CD14-positive monocyte (primary cell): ENCODE measurements at regions not wholly inside any gene's neighbourhood (a gene's known extent, or its start where the extent isn't known, plus 50 kb on each side); places are given as distances from the start of the nearest gene placed in this dataset.

Experiments used
- DNase-seq, 3 donors: peaks; one replicate each; pipeline ENCODE4 v3.0.0-alpha.2; 2011 to 2022
- H2AFZ ChIP-seq: 2 replicates; pipeline ENCODE4 v1.6.0; 2012; ENCODE audit warnings: mild to moderate bottlenecking, low read depth, low read length, inconsistent platforms; ENCODE audit not compliant: insufficient read depth, poor library complexity, severe bottlenecking
- H3K27ac ChIP-seq, 2 donors: 1 replicate in 1 of 2; 2 replicates in 1 of 2; pipeline ENCODE4 v1.5.1; 2012 to 2013; ENCODE audit warnings: low read length in 2 of 2, control low read depth in 1 of 2, inconsistent platforms in 1 of 2, low read depth in 1 of 2, mild to moderate bottlenecking in 1 of 2
- H3K27me3 ChIP-seq, 2 donors: one replicate each; pipeline versions ENCODE4 v1.6.0 to v1.6.1; 2011 to 2013; ENCODE audit warnings: low read length in 2 of 2; ENCODE audit not compliant: control insufficient read depth in 2 of 2, insufficient read depth in 2 of 2
- H3K36me3 ChIP-seq, 2 donors: replicated peaks in 1 of 2; 1 replicate in 1 of 2; 2 replicates in 1 of 2; pipeline versions ENCODE4 v1.5.1 to v1.6.1; 2012 to 2013; ENCODE audit warnings: low read length in 2 of 2, control low read depth in 1 of 2, inconsistent platforms in 1 of 2, mild to moderate bottlenecking in 1 of 2; ENCODE audit not compliant: insufficient read depth in 2 of 2, control insufficient read depth in 1 of 2
- H3K4me1 ChIP-seq, 2 donors: 1 replicate in 1 of 2; 2 replicates in 1 of 2; pipeline versions ENCODE4 v1.5.1 to v1.6.1; 2012 to 2013; ENCODE audit warnings: low read length in 2 of 2, control low read depth in 1 of 2, inconsistent platforms in 1 of 2, mild to moderate bottlenecking in 1 of 2, moderate library complexity in 1 of 2; ENCODE audit not compliant: insufficient read depth in 2 of 2, control insufficient read depth in 1 of 2
- H3K4me2 ChIP-seq: replicated peaks from 2 replicates; pipeline ENCODE3; 2012; ENCODE audit warnings: low read length, moderate library complexity, mild to moderate bottlenecking; ENCODE audit not compliant: poor library complexity, severe bottlenecking; ENCODE audit errors: extremely low read depth
- H3K4me3 ChIP-seq, 3 experiments: fragments of 200-600 bp in 1 of 3; sonication (generic) in 1 of 3; replicated peaks in 1 of 3; 1 replicate in 2 of 3; 2 replicates in 1 of 3; pipeline ENCODE4 v1.5.1; 2011 to 2013; ENCODE audit warnings: low read length in 3 of 3, mild to moderate bottlenecking in 3 of 3, control low read depth in 2 of 3, low read depth in 2 of 3, inconsistent platforms in 1 of 3, moderate library complexity in 1 of 3
- H3K79me2 ChIP-seq: 2 replicates; pipeline ENCODE4 v1.6.0; 2012; ENCODE audit warnings: mild to moderate bottlenecking, control low read depth, inconsistent platforms, low read length, moderate library complexity; ENCODE audit not compliant: insufficient read depth
- H3K9ac ChIP-seq: 2 replicates; pipeline ENCODE4 v1.6.0; 2017; ENCODE audit warnings: low read length, mild to moderate bottlenecking; ENCODE audit not compliant: insufficient read depth, poor library complexity, severe bottlenecking
- H3K9me3 ChIP-seq, 2 donors: replicated peaks in 1 of 2; 1 replicate in 1 of 2; 2 replicates in 1 of 2; pipeline versions ENCODE4 v1.5.1 to v1.6.1; 2012 to 2013; ENCODE audit warnings: low read length in 2 of 2, control low read depth in 1 of 2; ENCODE audit not compliant: control insufficient read depth in 1 of 2, insufficient read depth in 1 of 2
- H4K20me1 ChIP-seq: 2 replicates; pipeline ENCODE4 v1.6.0; 2012; ENCODE audit warnings: mild to moderate bottlenecking, low read length, control low read depth, moderate library complexity; ENCODE audit not compliant: insufficient read depth
- H3K27ac Mint-ChIP-seq, 7 donors: one replicate each; pipeline ENCODE4 v1.8.0; 2020; ENCODE audit warnings: mild to moderate bottlenecking in 7 of 7, mixed read lengths in 7 of 7, moderate library complexity in 6 of 7, inconsistent platforms in 2 of 7
- H3K27me3 Mint-ChIP-seq, 3 donors: one replicate each; pipeline ENCODE4 v1.8.0; 2021 to 2022; ENCODE audit warnings: low read depth in 3 of 3, mild to moderate bottlenecking in 3 of 3, mixed read lengths in 3 of 3, moderate library complexity in 3 of 3, inconsistent platforms in 1 of 3
- H3K36me3 Mint-ChIP-seq, 2 donors: one replicate each; pipeline ENCODE4 v1.8.0; 2020; ENCODE audit warnings: mixed read lengths in 2 of 2, inconsistent platforms in 1 of 2, mild to moderate bottlenecking in 1 of 2
- H3K4me1 Mint-ChIP-seq: one replicate; pipeline ENCODE4 v1.8.0; 2020; ENCODE audit warnings: mild to moderate bottlenecking, mixed read lengths
- H3K4me3 Mint-ChIP-seq, 2 donors: one replicate each; pipeline ENCODE4 v1.8.0; 2020; ENCODE audit warnings: mild to moderate bottlenecking in 2 of 2, mixed read lengths in 2 of 2, moderate library complexity in 1 of 2
- H3K9me3 Mint-ChIP-seq, 7 donors: one replicate each; pipeline ENCODE4 v1.8.0; 2020 to 2022; ENCODE audit warnings: mixed read lengths in 7 of 7, mild to moderate bottlenecking in 6 of 7, moderate library complexity in 6 of 7, inconsistent platforms in 2 of 7
- CTCF ChIP-seq: fragments of 200-600 bp; IDR thresholded peaks from one replicate; pipeline ENCODE4 v1.8.0; 2022; ENCODE audit warnings: antibody characterized with exemption, mild to moderate bottlenecking
- WGBS: methylation state at CpG from one replicate; pipeline ENCODE4 v1.1.5; 2013; ENCODE audit warnings: missing lambda C conversion rate; ENCODE audit not compliant: insufficient coverage; 5-methylcytosine and 5-hydroxymethylcytosine counted together
- intact Hi-C, 2 donors: fragments of 100-400 bp; cut with micrococcal nuclease; formaldehyde crosslinking; loops; one replicate each; pipeline versions ENCODE4 v1.15.0 to v1.15.1; 2023

- H3K36me3 Mint-ChIP-seq: no peaks in the 10 kb centered on the region
- H3K27ac Mint-ChIP-seq: no peak overlapping the region
- 69% methylated on average over 3 of the region's 3 CpGs for WGBS
- H3K9me3 Mint-ChIP-seq: peaks cover 3 to 22% (median 7%) of the 10 kb centered on the region in 7 donors
- no peak overlapping the region for H3K27ac ChIP-seq
- H3K4me3 Mint-ChIP-seq: no peak overlapping the region
- H3K9me3 ChIP-seq: peaks cover 20 to 33% of the 10 kb centered on the region in 2 donors
- H3K4me2 ChIP-seq: no peak overlapping the region
- H3K79me2 ChIP-seq: no peaks in the 10 kb centered on the region
- no peaks in the 10 kb centered on the region for H3K27me3 ChIP-seq
- peaks cover 0 to 2% (median 2%) of the 10 kb centered on the region in 3 donors for H3K27me3 Mint-ChIP-seq
- DNase-seq: no peak
- no peaks in the 10 kb centered on the region for H3K4me1 ChIP-seq
- intact Hi-C loops: no loop called here
- H3K4me1 Mint-ChIP-seq: no peaks in the 10 kb centered on the region
- H3K9ac ChIP-seq: no peak overlapping the region
- TF ChIP-seq CTCF: no peak
- no peaks in the 10 kb centered on the region for H4K20me1 ChIP-seq
- no peak overlapping the region for H2AFZ ChIP-seq
- no peaks in the 10 kb centered on the region for H3K36me3 ChIP-seq
- H3K4me3 ChIP-seq: no peak overlapping the region
These were observed 592.4 kb upstream of the IGFBP3 start for GRCh38 chr7:46513447-46513848.

DNA sequence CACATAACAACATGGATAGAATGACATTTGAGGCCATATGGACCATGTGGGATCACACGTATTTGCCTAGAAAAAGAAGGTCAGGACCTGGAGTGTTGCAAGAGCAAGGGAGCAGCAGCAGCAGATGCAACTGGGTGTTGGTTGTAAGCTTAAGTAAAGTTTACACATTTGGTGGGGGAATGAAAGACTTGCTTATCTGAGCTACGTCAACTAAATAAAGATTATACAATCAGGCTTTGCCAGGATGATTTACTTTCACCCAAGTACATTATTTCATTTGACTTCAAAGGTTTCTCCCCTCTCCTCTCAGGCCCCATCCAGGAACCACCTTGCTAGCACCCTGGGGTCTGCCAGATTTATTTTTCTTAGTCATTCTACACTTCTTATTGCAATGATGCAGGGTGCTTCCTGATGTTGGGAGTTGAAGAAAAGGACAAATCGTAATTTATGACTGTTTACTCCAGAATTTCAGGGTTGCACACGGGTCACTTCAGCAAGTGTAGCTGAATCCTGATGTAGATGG is 591.9 kb upstream of the IGFBP3 start:
- Histone ChIP-seq H3K27ac (no peak overlapping the region), H3K9me3 (peaks cover 20 to 33% of the 10 kb centered on the region in 2 donors), H3K79me2 (no peaks in the 10 kb centered on the region), H3K4me2 (no peak overlapping the region), H3K4me3 (no peak overlapping the region), H3K36me3 (no peaks in the 10 kb centered on the region), H2AFZ (no peak overlapping the region), H3K27me3 (no peaks in the 10 kb centered on the region), H4K20me1 (no peaks in the 10 kb centered on the region), H3K4me1 (no peaks in the 10 kb centered on the region), H3K9ac (no peak overlapping the region)
- no peak overlapping the region for H3K27ac Mint-ChIP-seq
- DNase-seq: no peak
- no peaks in the 10 kb centered on the region for H3K36me3 Mint-ChIP-seq
- no CpG with 5 or more reads among the region's 4 CpGs for WGBS
- H3K9me3 Mint-ChIP-seq: peaks cover 2 to 21% (median 7%) of the 10 kb centered on the region in 7 donors
- peaks cover 0 to 2% (median under 1%) of the 10 kb centered on the region in 3 donors for H3K27me3 Mint-ChIP-seq
- H3K4me3 Mint-ChIP-seq: no peak overlapping the region
- TF ChIP-seq CTCF: no peak
- H3K4me1 Mint-ChIP-seq: no peaks in the 10 kb centered on the region
- intact Hi-C loops: no loop called here
